ENCODE measurements at regions not wholly inside any gene's neighbourhood (a gene's known extent, or its start where the extent isn't known, plus 50 kb on each side); places are given as distances from the start of the nearest gene placed in this dataset.

GRCh38 chr13:78398743-78399410, 204.5 kb downstream of the POU4F1 start:
- TF ChIP-seq CTCF (IDR thresholded peaks at IDR 0.05) (no peak), POLR2A (IDR thresholded peaks at IDR 0.05) (no peak)

Data from body of pancreas (tissue), 4 donors.